Stomach (tissue), 4 donors: ENCODE measurements at regions not wholly inside any gene's neighbourhood (a gene's known extent, or its start where the extent isn't known, plus 50 kb on each side); places are given as distances from the start of the nearest gene placed in this dataset.

Source experiments
- EP300 ChIP-seq: sonication (generic); formaldehyde crosslinking; IDR thresholded peaks from one replicate; pipeline ENCODE4 v1.6.1; 2017; ENCODE audit warnings: antibody characterized with exemption
- POLR2A ChIP-seq, 4 donors: fragments of 450-650 bp; IDR thresholded peaks; one replicate each; pipeline ENCODE4 v1.6.1; 2016; ENCODE audit warnings: antibody characterized with exemption in 4 of 4, control low read depth in 2 of 4, mild to moderate bottlenecking in 1 of 4, moderate library complexity in 1 of 4
- POLR2AphosphoS5 ChIP-seq, 3 donors: sonication (generic); formaldehyde crosslinking; IDR thresholded peaks; one replicate each; pipeline ENCODE4 v1.6.1; 2016; ENCODE audit warnings: antibody characterized with exemption in 3 of 3
- TF ChIP-seq, protein P1 (sequence below), 7 experiments: fragments of 450-650 bp in 4 of 7; fragments of 200-600 bp in 3 of 7; sonication (generic) in 3 of 7; IDR thresholded peaks; one replicate each; pipeline ENCODE4 v1.5.1; 2016 to 2019; ENCODE audit warnings: antibody characterized with exemption in 7 of 7, control low read depth in 2 of 7, mild to moderate bottlenecking in 1 of 7

GRCh38 chr15:88326924-88327323 lies 70.4 kb upstream of the NTRK3 start:
- TF ChIP-seq, protein P1, sequence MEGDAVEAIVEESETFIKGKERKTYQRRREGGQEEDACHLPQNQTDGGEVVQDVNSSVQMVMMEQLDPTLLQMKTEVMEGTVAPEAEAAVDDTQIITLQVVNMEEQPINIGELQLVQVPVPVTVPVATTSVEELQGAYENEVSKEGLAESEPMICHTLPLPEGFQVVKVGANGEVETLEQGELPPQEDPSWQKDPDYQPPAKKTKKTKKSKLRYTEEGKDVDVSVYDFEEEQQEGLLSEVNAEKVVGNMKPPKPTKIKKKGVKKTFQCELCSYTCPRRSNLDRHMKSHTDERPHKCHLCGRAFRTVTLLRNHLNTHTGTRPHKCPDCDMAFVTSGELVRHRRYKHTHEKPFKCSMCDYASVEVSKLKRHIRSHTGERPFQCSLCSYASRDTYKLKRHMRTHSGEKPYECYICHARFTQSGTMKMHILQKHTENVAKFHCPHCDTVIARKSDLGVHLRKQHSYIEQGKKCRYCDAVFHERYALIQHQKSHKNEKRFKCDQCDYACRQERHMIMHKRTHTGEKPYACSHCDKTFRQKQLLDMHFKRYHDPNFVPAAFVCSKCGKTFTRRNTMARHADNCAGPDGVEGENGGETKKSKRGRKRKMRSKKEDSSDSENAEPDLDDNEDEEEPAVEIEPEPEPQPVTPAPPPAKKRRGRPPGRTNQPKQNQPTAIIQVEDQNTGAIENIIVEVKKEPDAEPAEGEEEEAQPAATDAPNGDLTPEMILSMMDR (IDR thresholded peaks at IDR 0.05), result no peak
- TF ChIP-seq EP300, result no peak
- no peak for TF ChIP-seq POLR2A (IDR thresholded peaks at IDR 0.05)
- TF ChIP-seq POLR2AphosphoS5 (IDR thresholded peaks at IDR 0.05), result no peak
